ENCODE measurements at regions not wholly inside any gene's neighbourhood (a gene's known extent, or its start where the extent isn't known, plus 50 kb on each side); places are given as distances from the start of the nearest gene placed in this dataset.
"Not testable (repeated sequence)": the region's sequence is repeated elsewhere in the genome, so short reads cannot be mapped to it uniquely, and the experiment has no call there.

DNA sequence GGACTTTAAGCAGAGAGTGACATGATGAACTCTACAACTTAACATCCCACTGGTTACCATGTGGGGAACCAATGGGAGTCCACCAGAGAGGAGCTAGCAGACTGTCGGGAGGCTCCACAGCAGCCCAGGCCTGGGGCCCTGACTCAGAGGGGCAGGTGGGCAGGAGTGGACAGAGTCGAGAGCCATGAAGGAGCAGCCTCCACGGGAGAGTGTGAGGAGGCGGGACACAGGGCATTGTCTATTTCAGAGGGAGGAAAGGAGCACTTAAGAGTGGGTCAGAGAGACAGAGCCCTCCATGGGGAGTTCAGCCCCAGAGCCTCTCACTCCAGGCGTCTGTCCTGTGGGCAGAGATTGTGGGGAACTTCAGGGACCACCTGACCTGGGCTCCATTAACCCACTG lies 118.7 kb downstream of the CYP26B1 start:
- no peak for DNase-seq

DNA sequence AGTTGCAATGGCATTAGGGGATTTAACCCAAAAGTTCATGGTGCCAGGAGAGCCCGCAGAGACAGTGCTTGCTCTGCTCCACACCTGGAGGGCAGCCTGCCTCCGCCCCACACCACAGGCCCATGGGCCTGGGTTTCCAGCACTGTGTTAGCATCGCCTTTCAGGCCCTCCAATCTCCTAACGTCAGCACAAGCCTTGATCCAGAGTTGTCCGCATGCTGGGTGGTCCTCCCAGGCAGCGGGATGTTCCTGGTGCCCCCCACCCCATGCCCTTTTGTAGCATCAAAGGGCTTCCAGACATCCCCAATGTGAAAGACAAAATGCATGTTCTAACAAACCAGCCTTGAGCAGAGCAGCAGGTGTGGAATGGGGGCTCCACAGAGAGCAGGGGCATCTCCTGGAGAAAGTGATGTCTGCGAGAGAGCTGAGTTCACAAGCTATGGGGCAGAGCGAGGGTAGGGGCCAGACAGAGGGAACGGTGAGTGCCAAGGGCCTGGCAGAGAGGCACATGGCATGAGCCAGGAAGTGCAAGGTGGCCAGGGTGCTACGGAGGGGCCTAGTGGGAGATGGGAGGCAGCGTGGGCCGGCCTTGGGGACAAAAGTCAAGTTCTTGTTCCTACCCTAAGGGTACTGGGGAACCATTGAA lies 119.2 kb downstream of the CYP26B1 start:
- DNase-seq, result no peak

DNA sequence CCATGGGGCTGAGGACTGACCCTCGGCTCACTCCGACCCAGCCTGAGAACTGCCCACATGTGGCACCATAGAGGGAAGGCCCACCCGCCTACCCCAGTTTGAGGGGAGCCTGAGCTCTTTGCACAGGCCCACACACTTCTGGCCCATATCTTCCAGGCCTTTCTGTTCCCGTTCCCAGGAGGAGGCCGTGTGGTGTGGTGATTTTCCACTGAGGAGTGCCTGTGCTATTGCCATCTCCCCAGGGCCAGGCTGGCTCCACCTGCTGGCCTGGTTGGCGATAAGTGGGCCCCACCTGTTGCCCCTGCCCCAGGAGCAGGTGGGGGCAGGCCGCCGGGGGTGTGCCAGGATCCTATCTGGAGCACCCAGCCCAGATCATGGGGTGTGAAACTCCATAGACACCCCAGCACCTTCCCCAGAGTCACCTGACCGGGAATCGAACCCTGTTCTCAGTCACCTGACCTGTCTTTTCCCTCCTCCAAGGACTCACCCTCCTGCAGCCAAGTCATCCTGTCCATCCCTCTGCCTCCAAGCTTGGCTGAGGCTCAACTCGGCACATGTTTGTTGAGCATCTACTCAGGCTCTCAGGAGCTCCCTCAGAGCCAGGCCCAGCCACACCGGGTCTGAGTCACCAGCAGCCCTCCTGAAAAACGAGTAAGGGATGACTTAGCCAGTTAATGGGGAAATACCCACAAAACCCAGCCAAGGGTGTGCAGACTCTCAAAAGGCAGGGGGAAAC lies 120.1 kb downstream of the CYP26B1 start:
- DNase-seq, result no peak

DNA sequence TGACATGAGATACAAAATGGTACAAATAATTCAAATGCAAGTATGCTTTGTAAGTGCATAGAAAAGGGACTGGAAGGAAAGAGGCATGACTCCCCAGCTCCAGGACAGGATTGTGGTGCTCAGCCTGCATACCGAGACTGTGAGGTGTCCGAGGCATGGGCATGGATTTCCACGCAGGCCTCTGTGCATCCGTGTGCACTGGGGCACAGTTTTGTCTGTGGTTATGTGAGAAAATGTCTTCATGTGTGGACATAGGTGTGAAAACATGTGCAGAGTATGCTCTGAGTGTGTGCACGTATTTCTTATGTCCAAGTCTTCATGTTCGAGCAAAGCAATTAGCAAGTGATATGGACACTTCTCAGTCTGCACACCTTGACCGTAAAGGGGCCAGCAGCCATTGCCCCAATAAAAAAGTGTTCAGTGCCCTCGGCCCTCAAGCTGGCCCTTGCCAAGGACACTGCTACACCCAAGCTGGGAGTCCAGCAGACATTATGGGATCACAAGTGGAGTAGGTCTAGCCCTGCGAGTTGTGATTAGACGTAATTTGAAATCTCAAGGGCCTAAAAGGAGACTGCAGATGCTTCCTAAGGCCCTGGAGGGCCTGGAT lies 120.7 kb downstream of the CYP26B1 start:
- no peak for DNase-seq

DNA sequence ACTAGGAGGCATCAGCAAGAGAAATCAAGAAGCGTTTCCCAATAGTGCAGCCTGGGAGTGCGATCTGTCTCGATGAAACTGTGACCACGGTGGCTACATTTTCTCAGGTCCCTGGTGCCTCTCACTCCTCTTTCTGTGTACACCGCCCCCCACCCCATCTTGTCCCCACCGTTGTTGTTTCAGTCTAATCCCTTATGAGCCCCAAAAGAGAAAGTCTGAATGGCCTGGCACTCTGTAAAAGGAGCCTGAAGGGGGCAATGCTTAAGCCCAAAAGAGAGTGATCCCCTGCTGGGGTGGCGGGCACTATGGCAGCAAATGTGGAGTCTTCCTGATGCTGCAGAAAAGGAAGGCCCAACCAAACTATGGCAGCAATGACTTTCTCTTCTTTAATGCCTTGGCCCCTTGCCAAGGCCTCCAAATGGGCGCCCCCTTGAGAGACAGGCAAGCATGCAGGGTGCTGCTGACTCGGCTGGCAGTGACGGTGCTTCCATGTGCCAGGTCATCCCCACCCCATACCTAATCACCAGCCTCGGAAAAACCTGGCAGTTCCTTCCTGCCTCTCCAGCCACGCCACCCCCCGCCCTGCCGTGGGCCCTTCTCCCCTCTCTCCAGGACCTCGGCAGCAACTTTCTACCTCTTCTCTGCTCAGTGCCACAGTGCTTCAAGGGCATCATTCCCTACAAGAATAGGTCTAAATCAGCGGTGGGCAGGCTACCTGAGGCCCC lies 123.0 kb downstream of the CYP26B1 start:
- DNase-seq, result no peak

DNA sequence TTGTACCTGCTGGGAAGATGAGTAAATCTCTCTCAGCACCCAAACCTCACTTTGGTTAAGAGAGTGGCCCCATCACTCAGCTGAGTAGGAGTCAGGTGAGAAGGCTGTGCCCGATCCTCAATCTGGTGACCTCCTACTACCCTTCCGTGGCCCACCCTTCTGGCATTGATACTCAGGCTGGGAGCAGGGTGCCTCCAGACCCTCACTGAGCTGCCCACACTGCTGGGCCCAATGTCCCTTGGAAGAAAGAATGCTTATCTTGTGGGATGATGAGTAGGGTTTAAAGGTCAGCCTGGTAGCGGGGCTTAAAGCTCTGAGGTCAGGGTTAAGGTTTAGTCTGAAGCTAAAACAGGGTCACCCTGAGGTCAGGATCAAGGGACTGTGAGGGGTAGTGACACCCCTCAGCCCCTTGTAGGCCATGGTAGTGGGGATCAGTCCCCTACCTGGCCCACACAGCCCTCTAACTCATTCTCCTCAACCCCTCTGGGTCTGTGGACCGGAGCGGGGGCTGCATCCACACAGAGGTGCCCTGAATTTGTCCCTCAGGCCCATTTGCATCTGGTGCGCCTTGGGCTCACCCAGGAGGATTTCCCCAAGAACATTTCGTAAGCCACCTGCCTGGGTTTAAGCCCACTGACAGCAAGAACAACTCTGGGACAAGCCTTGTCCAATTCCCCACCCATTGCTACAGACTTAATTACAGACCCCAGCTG lies 123.8 kb downstream of the CYP26B1 start:
- DNase-seq, result no peak

DNA sequence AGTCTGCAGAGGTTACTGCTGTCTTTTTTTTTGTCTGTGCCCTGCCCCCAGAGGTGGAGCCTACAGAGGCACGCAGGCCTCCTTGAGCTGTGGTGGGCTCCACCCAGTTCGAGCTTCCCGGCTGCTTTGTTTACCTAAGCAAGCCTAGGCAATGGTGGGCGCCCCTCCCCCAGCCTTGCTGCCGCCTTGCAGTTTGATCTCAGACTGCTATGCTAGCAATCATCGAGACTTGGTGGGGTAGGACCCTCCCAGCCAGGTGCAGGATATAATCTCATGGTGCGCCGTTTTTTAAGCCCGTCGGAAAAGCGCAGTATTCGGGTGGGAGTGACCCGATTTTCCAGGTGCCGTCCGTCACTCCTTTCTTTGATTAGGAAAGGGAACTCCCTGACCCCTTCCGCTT lies 126.3 kb downstream of the CYP26B1 start:
- not testable (repeated sequence) for DNase-seq

DNA sequence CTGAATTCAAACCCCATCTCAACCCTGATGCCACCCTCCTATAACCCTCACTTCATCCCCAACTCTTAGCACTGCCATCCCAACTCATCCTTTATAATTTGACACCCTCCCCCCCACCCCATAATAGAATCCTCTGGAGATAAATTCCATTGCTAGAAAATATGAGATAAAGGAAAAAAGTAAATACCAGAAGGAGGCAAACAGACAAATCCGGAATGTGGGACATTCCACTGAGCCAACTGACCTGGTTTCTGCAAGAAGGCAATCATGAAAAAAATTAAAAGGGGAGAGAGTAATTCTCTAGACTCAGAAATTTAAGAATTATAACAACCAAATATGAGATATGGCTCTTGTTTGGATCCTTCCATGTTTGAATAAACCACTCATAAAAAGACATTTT lies 132.4 kb downstream of the CYP26B1 start:
- no peak for DNase-seq

DNA sequence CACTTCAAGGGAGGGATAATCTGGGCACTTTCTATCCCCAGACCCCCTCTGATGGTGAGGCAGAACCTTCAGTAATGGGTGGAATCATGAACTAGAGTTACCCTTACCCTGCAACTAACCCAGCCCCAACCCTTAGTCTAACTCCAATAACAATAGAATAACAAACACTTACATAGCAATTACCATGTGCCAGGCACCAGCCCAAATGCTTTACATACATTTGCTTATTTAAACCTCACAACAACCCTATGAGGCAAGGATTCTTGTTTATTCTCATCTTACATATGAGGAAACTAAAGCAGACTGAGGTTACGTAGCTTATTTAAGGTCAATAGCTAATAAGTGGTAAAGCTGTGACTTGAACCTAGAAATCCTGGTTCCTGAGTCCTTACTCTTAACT lies 132.8 kb downstream of the CYP26B1 start:
- no peak for DNase-seq

DNA sequence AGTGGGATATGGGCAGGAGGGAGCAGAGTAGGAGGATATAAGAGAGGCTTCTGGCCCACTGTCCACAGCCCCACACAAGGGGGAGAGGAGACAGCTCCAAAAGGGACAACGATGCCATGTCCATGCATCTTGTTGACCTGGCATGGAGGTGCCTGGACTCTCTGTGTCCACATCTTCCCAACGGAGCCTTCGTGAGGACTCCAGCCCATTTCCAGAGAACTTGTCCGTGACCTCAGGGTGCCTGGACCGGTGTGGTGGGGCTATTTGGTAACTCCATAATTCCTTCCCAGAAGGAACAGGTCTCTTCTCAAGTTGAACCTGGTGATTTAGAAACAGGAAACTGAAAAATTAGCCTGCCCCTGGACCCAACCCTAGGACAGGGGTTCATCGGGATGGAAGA lies 133.9 kb downstream of the CYP26B1 start:
- DNase-seq, result no peak

DNA sequence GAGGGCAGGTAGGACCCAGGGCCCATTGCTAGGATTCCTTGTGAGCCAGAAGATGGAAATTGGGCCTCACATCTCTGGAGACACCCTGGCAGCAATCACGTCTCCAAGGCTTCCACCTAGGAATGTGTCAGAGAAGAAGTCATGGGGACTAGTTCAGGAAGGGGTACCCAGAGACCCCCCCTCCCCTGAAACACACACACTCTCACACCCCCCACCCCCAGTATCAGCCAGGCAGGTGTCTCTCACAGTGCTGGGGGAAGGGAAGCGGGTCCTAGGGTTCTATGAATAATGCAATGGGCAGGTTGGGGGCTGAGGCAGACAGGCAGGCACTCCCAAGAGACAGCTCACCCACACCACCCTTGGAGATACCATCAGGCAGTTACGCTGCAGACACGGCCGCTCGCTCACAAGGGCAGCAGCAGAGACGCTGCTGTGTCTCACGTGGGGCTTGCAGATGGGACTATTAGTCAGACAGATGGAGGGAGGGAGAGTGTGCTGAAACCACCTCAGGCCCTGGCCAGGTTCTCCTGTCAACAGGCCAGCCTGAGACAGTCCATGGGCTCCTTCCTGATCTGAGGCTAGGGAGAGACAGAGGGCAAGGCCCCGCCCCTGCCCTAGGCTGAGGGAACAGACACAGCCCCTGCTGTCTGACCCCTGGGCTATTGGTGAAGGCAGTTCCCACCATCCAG lies 134.6 kb downstream of the CYP26B1 start:
- DNase-seq, result no peak

DNA sequence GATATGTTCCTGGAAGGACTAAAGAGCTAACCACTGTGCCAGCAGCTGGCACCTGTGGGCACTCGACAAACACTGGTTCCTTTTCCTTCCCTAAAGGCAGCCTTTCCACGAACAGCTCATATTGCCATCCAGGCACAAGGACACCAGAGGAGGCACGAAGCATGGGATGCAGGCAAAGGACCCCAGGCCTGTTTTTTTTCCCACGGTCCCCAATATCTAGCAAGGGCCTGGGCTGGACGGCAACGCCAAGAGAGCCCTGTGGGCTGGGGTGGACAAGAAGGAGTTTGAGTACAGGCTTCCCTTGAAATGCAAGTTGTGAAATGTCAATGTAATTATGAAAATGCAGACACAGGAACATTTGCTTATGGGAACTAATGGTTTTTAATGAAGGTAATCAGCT lies 135.9 kb downstream of the CYP26B1 start:
- DNase-seq, result no peak

DNA sequence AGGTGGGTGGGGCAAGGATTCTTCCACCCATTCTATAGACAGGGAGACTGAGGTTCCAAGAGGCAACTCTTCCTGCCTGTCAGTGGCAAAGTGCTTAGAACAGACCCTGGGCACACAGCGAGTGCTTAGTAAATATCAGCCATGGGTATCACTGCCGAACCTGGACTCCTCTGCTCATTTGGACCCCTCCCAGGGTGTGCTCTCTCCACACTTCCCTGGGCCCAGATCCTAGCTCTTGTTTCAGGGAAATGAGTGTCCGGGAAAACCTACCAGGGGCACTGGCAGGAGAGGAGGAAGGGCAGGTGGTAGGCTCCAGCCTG lies 136.3 kb downstream of the CYP26B1 start:
- no peak for DNase-seq

DNA sequence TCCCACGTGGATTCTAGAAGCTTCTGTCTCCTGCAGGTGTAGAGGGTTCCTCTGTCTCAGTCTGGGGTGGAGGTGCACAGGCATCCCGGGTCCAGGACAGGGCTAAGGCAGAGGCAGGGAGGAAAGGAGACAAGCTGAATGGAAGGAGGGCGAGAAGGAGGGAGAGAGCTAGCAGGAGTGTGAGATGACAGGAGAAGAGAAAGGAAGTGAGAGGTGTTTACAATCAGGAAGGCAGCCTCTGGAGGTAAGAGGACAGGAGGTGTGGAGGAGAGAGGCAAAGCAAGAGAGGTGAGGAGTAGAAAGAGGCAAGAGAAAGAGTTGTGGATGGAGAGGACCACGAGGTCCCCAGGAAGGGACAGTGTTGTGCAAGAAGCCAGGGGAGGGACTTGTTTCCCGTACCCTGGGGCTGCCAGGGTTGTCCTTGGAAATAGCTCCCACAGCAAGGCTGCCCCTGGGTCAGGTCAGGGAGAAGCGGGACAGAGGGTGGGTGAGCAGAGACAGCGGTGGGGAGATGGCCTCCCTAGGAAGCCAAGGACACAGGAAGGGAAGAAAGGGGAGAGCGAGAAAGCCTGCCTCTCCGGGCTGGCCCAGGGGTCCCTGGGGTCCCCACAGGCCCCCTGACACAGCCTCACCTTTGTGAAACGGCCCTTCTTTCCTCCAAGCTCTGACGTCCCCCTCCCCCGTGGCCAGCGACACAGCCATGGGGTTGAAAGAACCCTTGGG lies 136.9 kb downstream of the CYP26B1 start:
- DNase-seq, result no peak

DNA sequence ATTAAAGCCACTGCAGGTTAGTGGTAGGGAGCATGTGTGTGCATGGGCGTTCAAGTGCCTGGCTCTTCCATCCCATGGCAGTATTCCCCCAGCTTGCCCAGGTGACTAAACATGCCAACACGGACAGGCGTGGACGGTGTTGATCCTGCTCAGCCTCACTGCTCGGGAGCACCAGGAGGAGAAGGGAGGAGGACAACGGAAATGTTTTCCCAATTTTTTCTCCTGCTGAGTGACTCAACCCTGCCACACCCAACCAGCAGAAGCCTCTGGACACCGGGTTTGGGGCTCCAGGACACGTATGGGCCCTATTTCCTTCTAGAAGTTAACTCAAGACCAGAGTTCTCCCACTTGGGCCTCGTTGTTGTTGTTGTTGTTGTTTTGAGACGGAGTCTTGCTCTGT lies 139.1 kb downstream of the CYP26B1 start:
- no peak for DNase-seq

DNA sequence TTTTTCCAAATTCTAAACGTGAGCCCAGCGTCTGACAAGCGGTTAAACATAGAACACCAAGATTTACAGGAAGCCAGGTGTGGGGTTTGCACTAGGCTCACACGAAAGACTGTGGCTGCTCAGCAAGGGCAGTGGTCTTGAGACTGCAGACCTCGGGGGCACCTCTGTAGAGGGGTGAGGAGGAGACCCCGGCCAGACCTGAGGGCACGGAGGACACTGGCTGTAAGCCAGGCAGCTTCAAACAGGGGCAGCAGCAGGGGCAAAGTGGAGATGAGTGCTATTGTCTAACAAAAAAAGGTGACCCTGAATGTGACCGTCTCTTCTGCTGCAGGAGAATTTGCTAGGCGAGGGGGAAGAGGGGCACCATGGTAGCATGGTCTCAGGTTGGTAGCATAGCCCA lies 140.3 kb downstream of the CYP26B1 start:
- DNase-seq, result no peak

DNA sequence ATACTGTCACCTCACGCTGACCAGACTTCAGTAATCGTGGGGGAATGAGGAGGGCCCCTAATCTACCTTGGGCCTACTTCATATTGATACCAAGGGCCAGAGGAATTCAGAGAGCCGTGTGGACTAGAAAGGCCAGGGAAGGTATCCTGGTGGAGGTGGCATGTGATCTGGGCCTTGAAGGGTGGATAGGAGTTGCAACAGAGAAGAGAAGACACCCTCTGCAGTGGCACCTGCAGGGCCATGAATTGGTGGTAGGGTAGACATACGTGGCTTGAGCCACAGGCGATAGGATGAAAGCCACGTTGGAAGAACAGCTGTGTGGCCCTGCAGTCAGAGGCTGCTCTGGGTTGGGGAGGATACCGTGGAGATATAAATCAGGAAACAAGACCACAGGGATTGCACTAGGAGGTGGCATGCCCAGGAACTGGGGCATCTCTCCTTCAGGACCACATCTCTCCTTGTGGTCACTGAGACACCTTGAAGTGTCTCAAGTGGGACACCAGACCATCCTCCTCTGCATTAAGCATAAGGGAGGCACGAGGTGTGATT lies 141.4 kb downstream of the CYP26B1 start:
- DNase-seq, result no peak

DNA sequence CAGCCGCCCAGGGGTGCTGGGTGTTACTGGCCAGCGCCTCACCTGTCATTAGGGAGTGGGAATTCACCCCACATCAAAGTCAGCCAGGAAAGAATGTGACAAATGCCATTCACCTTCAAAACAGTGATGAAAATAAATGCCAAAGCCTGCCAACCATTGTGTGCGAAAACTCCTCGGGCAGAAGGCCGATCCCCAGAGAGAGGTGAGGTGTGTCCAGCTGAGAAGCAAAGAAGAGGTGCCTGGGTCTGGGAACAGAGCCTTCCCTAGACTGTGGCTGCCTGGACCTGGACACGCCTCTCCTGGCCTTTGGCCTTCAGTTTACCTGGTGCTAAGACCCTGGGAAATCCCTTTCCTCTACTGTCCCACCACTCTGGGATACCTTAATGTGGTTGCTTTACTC lies 142.7 kb downstream of the CYP26B1 start:
- no peak for DNase-seq

DNA sequence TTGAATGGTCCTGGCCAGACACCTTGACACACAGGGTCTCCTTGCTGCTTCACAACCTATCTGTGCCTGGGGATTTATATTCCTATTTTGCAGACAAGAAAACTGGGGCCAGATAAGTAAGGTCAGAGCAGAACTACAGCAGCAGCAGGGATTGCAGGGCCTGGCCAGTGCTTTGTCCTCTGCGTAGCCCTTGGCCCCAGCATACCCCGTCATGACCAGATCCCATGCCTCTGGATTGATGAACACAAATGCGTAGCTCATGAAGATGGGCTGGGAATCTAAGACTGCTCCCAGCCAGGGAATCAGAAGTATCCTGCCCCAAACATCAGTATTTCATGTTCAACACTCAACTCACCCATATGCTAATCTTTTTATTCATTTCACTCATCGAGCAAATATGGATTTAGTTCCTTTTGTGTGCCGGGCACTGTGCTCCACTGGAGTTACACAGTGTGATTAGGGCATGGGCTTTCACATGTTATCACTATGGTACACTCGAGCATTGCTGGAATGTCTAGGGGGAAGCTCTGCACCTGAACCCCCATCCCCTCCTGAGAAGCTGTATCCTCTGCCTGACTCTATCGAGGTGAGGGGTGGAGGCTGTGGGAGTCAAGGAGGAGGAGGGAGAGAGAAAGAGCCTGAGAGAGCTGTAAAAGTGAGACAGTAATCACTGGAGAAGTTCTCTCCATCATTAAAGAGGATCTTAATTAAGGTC lies 143.3 kb downstream of the CYP26B1 start:
- DNase-seq, result no peak

DNA sequence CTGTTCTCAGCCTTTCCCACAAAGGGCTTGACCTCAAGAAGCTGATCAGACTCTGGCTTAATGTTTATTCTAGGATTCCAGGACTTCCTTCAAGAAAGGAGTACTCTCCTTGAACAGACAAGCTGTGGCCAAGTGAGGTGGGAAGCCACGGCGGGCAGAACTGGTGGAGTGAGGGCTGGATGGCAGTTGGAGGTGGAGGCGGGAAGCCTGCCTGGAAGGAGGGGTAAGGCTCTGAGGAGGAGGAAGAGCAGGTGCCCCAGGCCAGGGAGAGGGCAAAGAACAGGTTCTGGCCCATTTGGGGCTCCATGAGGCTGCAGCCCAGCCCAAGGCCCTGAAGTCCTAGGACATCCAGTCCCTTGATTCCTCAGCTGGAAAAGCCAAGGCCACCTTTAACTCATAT lies 143.9 kb downstream of the CYP26B1 start:
- DNase-seq, result no peak

DNA sequence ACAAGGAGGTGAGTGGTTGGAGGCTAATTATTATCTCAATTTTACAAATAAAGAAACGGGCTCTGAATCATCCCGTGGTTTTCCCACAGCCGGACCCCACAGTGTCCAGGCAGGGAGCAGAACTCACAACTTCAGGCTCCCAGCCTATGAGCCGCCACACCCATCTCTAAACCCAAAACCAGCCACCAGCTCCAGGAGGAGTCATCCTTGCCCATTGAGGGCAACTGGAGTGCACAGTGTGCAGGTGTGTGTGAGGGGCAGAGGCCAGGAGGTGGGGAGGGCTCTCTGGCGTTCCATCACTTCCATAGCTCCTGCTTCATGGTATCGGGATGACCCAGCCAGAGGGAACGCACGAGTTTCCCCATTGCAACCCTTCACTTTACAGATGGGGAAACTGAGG lies 144.5 kb downstream of the CYP26B1 start:
- no peak for DNase-seq

Measured in CD4-positive, alpha-beta T cell treated with Interleukin-17A for 1 hour (primary cell).